Thoracic aorta (tissue), 2 donors: ENCODE measurements at regions not wholly inside any gene's neighbourhood (a gene's known extent, or its start where the extent isn't known, plus 50 kb on each side); places are given as distances from the start of the nearest gene placed in this dataset.
"Not testable (repeated sequence)": the region's sequence is repeated elsewhere in the genome, so short reads cannot be mapped to it uniquely, and the experiment has no call there.

Experiments
- ATAC-seq: fragments of 150-250 bp; one replicate; pipeline ENCODE4 v1.8.0; 2017; ENCODE audit warnings: low read depth; ENCODE audit not compliant: insufficient number of reproducible peaks, low FRiP score
- DNase-seq: peaks from one replicate; pipeline ENCODE4 v3.0.0-alpha.2; 2020; ENCODE audit warnings: low spot score
- H3K27ac ChIP-seq, 2 donors: fragments of 200-600 bp; sonication (generic); 1 replicate in 1 of 2; 2 replicates in 1 of 2; pipeline ENCODE4 v1.5.1; 2016; ENCODE audit warnings: mild to moderate bottlenecking in 2 of 2, moderate library complexity in 2 of 2
- H3K27me3 ChIP-seq: fragments of 200-600 bp; sonication (generic); replicated peaks from 2 replicates; pipeline ENCODE4 v1.6.0; 2016; ENCODE audit warnings: mild to moderate bottlenecking; ENCODE audit not compliant: insufficient read depth
- H3K36me3 ChIP-seq: fragments of 200-600 bp; sonication (generic); one replicate; pipeline ENCODE4 v1.5.1; 2016
- H3K4me1 ChIP-seq, 2 donors: fragments of 200-600 bp; sonication (generic); 1 replicate in 1 of 2; 2 replicates in 1 of 2; pipeline versions ENCODE4 v1.5.1 to v1.6.0; 2016; ENCODE audit warnings: low read depth in 2 of 2, mild to moderate bottlenecking in 1 of 2; ENCODE audit not compliant: control insufficient read depth in 1 of 2
- H3K4me3 ChIP-seq: fragments of 200-600 bp; sonication (generic); 2 replicates; pipeline ENCODE4 v1.5.1; 2016; ENCODE audit warnings: mild to moderate bottlenecking
- H3K9me3 ChIP-seq: fragments of 200-600 bp; sonication (generic); 2 replicates; pipeline ENCODE4 v1.5.1; 2016
- CTCF ChIP-seq: fragments of 200-600 bp; sonication (generic); IDR thresholded peaks from one replicate; pipeline ENCODE4 v1.5.1; 2019; ENCODE audit warnings: antibody characterized with exemption

DNA sequence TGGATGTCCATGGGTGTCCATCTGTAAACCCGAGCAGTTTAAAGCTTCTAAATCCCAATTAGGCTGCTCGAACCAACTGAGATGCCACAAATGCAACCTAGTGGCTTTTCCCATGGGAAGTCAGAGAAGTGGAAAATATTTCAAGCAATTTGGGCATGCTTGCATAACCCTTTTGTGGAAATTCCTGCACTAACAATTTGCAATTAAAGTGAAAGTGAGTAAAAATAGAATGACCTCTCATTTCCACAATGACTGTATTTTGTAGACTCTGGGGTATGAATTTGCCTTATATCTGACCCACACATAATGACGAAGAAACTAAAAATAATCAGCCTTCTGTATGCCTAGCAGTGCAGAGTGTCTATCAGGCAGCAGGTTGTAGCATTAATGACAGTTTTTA lies 91.8 kb upstream of the TSC22D1 start:
- no peak for DNase-seq
- Histone ChIP-seq H3K9me3 (no peaks in the 10 kb centered on the region), H3K4me3 (peak overlapping the region; percentile 43), H3K4me1 (peaks cover 13 to 14% of the 10 kb centered on the region in 2 donors), H3K27ac (peak overlapping the region in 1 of 2 donors; percentile 56), H3K36me3 (no peaks in the 10 kb centered on the region), H3K27me3 (no peaks in the 10 kb centered on the region)
- peak; percentile 52 for ATAC-seq
- TF ChIP-seq CTCF = no peak

DNA sequence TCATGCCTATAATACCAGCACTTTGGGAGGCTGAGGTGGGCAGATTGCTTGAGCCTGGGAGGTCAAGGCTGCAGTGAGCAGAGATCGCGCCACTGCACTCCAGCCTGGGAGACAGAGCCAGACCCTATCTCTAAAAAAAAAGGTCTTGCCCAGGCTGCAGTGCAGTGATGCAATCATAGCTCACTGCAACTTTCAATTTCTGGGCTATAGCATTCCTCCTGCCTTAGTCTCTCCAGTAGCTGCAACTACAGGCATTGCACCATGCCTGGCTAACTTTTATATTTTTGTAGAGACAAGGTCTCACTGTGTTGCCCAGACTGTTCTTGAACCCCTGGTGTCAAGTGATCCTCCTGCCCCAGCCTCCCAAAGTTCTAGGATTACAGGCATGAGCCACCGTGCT lies 90.4 kb upstream of the TSC22D1 start:
- H3K4me1 ChIP-seq = peaks cover 13 to 14% of the 10 kb centered on the region in 2 donors
- DNase-seq, H3K27ac ChIP-seq, ATAC-seq, H3K4me3 ChIP-seq, H3K36me3 ChIP-seq, H3K27me3 ChIP-seq, H3K9me3 ChIP-seq: not testable (repeated sequence)

DNA sequence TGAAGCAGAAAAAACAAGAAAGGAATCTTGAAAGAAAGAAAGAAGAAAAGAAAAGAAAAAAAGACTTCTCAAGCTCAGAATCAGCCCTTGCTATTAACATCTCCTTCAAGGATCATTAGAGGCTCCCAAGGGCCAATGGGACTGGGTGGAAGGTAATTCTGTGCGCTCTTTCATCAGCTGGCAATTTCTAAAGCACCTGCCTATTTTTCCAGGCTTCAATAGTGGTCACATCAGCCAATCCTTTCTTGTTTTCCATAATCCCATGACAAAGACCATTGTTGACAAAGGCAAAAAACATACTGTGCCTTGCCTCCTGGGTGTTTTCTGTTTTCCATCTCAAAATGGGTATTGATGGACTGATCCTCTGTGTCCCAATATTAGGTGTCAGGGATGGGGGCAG lies 88.2 kb upstream of the TSC22D1 start:
- Histone ChIP-seq H3K4me3 (no peak overlapping the region), H3K36me3 (no peaks in the 10 kb centered on the region), H3K27me3 (no peaks in the 10 kb centered on the region), H3K4me1 (peaks cover 13 to 14% of the 10 kb centered on the region in 2 donors), H3K9me3 (no peaks in the 10 kb centered on the region), H3K27ac (no peak overlapping the region)
- TF ChIP-seq CTCF = no peak
- no peak for DNase-seq
- no peak for ATAC-seq

DNA sequence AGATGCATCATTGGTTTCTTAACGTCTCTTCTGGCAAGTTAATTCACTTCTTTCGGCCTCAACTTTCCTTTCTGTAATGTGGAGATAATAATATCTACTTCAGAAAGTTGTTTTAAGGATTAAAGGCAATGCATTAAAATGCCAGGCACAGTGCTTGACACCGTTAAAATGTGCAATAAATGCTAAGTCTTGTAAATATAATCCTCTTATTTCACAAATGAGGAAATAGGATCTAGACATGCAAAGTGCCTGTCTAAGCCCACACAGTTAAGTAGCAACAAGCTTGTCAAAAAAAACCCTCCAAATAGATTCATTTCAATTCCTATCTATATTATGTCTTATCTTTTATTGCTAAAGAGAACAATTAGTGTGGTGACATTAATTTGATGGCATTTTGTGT lies 86.4 kb upstream of the TSC22D1 start:
- Histone ChIP-seq H3K27ac (no peak overlapping the region), H3K9me3 (no peaks in the 10 kb centered on the region), H3K4me3 (no peak overlapping the region), H3K27me3 (no peaks in the 10 kb centered on the region), H3K4me1 (peaks cover 0 to 5% of the 10 kb centered on the region in 2 donors), H3K36me3 (no peaks in the 10 kb centered on the region)
- DNase-seq (no peak), ATAC-seq (no peak)
- TF ChIP-seq CTCF = no peak

DNA sequence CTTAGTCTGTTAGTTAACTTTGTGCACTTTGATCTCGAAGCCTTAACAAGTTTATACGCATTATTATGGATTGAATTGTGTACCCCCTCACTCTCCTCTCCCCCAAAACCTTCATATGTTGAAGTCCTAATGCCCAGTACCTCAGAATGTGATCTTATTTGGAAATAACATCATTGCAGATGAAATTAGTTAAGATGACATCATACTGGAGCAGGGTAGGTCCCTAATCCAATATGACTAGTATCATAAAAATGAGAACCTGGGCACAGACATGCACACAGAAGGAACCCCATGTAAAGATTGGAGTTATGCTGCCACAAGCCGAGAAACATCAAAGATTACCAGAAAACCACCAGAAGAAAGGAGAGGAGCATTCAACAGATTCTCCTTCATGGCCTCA lies 85.8 kb upstream of the TSC22D1 start:
- Histone ChIP-seq H3K4me1 (no peaks in the 10 kb centered on the region), H3K36me3 (no peaks in the 10 kb centered on the region), H3K9me3 (no peaks in the 10 kb centered on the region), H3K27me3 (no peaks in the 10 kb centered on the region), H3K27ac (no peak overlapping the region), H3K4me3 (no peak overlapping the region)
- no peak for TF ChIP-seq CTCF
- ATAC-seq (no peak), DNase-seq (no peak)

DNA sequence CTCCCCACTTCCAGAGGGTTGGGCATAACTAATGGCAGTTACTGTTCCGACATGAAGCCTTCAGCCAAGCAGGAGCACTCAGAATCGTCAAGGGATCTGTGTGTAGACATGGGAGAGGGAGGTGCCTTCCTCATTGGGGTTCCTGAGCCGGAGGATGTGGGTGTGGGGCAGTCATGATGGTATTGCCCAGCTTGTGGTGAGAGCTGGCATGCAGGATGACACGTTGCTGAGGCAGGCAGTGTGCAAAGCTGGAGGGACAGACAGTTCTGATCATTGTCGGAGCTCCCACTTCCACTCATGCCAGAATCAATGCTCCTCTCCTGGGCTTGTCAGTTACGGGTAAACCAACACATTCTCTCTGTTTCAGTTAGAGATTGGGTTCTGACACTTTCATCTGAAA lies 83.9 kb upstream of the TSC22D1 start:
- Histone ChIP-seq H3K4me1 (no peaks in the 10 kb centered on the region), H3K4me3 (no peak overlapping the region), H3K27me3 (no peaks in the 10 kb centered on the region), H3K36me3 (no peaks in the 10 kb centered on the region), H3K27ac (no peak overlapping the region), H3K9me3 (no peaks in the 10 kb centered on the region)
- DNase-seq (no peak), ATAC-seq (no peak)
- TF ChIP-seq CTCF = no peak
